Large intestine (tissue), 3 donors: ENCODE measurements at regions not wholly inside any gene's neighbourhood (a gene's known extent, or its start where the extent isn't known, plus 50 kb on each side); places are given as distances from the start of the nearest gene placed in this dataset.

ENCODE experiments used
- DNase-seq, 2 donors: peaks; one replicate each; pipeline versions ENCODE4 v3.0.0 to v3.0.0-alpha.2; 2013
- H3K27ac ChIP-seq: one replicate; pipeline ENCODE4 v1.5.1; 2013; ENCODE audit warnings: low read length
- H3K27me3 ChIP-seq: 2 replicates; pipeline ENCODE4 v1.6.1; 2013; ENCODE audit warnings: low read length; ENCODE audit not compliant: control insufficient read depth, insufficient read depth
- H3K36me3 ChIP-seq: 2 replicates; pipeline ENCODE4 v1.6.1; 2013; ENCODE audit warnings: low read length; ENCODE audit not compliant: control insufficient read depth, insufficient read depth
- H3K4me1 ChIP-seq: one replicate; pipeline ENCODE4 v1.6.1; 2013; ENCODE audit warnings: low read length; ENCODE audit not compliant: control insufficient read depth, insufficient read depth
- H3K4me3 ChIP-seq: one replicate; pipeline ENCODE4 v1.5.1; 2013; ENCODE audit warnings: low read length
- H3K9me3 ChIP-seq: one replicate; pipeline ENCODE4 v1.6.1; 2013; ENCODE audit warnings: mild to moderate bottlenecking, low read depth, low read length, moderate library complexity; ENCODE audit not compliant: control insufficient read depth
- WGBS: methylation state at CpG from one replicate; pipeline ENCODE4 v1.1.5; 2013; ENCODE audit warnings: low lambda C conversion rate; ENCODE audit not compliant: insufficient coverage; 5-methylcytosine and 5-hydroxymethylcytosine counted together

DNA sequence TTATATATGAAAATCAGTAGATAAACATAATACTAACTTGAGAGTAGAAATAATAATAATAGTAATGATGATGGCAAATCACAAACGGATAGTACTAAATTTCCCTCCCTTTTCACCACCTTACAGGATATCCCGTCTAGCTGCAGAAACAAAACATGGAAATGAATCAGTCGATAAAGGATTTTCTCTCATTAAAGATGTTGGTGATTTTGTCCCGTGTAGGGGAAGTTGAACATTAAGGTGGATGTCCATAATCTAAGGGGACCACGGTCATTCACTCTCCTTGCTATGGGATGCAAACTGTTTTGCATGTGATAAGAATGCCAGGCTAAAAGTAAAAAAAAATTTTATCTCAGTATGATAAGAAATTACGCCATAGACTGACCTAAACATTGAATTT lies 1027.7 kb upstream of the NR2F2 start:
- Histone ChIP-seq H3K4me1 (no peaks in the 10 kb centered on the region), H3K27ac (no peak overlapping the region), H3K4me3 (no peak overlapping the region), H3K36me3 (no peaks in the 10 kb centered on the region), H3K9me3 (no peaks in the 10 kb centered on the region), H3K27me3 (no peaks in the 10 kb centered on the region)
- no peak for DNase-seq
- WGBS: 86% methylated on average over 3 of the region's 6 CpGs

DNA sequence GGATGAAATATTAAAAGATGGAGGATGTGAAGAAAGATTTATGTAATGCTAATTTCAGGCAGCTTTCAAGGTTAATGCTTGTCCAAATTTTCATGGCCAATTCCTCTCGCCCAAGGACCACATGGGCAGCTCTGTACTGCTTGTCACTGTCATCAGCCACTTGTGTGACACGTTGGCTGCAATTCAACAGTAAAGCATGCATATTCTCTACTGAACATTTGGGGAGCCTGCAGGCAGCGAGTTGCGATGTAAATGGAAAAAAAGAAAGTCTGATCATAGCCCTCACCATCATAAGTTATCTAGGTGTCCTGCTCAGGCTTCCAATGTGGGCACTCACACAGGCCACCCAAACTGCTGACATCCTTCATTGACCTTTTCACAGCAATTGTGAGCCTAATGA lies 1026.8 kb upstream of the NR2F2 start:
- H3K27ac ChIP-seq: peak overlapping the region; percentile 39
- H3K4me3 ChIP-seq: no peak overlapping the region
- DNase-seq: no peak
- H3K4me1 ChIP-seq: no peaks in the 10 kb centered on the region
- H3K9me3 ChIP-seq: no peaks in the 10 kb centered on the region
- H3K27me3 ChIP-seq: no peaks in the 10 kb centered on the region
- no CpG with 5 or more reads among the region's 4 CpGs for WGBS
- no peaks in the 10 kb centered on the region for H3K36me3 ChIP-seq

DNA sequence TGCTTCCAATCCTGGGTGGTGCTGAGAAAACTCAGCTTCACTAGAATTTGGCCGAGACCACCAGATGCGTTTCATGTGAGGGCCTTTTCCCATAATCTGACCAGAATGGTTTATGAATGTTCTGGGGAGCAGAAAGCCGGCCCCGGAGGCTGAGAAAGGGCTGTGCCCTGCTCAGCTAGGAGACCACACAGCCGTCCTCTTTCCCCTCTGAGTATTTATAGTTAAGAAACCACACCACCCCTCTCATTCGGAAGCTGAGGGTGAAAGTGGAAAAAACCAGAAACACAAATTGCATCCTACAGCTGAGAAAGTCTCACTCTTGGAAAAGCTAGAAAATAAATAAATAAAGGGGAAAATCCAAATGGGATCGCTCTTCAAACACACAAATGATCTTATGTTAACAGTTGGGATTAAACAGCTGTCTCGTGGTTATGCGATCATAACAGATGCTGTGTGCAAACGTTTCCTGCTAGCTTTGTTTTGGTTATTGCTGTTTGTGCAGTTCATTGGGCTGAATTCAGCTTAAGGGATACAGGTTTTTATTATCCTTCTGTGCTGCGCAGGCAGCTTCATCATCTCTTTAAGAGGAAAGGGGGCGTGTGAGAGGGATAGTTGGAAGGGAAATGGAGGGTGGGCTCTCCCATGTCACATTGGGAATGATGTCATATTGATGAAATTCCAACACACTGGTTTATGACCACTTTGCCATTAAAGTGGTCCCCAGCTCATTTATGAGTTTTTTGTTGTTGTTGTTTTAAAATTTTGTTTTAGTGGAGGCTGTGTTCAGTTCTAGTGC lies 1026.2 kb upstream of the NR2F2 start:
- Histone ChIP-seq H3K27me3 (no peaks in the 10 kb centered on the region), H3K36me3 (no peaks in the 10 kb centered on the region), H3K4me1 (no peaks in the 10 kb centered on the region), H3K27ac (peak overlapping the region; percentile 39), H3K4me3 (no peak overlapping the region), H3K9me3 (no peaks in the 10 kb centered on the region)
- no CpG with 5 or more reads among the region's 12 CpGs for WGBS
- DNase-seq: peak; percentile 19 to 52

DNA sequence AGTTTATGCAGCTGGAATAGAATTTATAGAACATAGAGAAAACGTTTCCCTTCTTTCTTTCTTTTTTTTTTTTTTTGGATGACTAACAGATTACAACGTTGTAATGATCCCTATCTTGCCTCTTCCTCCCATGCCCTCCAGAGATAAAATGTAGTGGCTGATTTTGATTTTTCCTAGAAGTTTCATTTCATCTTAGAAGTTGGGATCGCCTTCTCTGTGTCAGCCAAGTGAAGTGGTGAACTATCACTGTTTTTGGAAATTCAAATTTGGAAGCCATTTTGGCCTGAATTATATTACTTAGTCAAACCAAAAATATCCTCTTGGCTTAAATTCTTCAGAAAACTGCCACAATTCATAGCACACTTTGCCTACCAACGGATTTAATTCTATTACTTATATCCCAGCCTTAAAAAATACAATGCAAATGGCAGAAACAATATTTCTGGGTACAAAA lies 1025.5 kb upstream of the NR2F2 start:
- Histone ChIP-seq H3K4me3 (no peak overlapping the region), H3K27ac (no peak overlapping the region), H3K27me3 (no peaks in the 10 kb centered on the region), H3K9me3 (no peaks in the 10 kb centered on the region), H3K4me1 (no peaks in the 10 kb centered on the region), H3K36me3 (no peaks in the 10 kb centered on the region)
- DNase-seq: no peak
- 31% methylated on average over 1 of the region's 4 CpGs for WGBS

DNA sequence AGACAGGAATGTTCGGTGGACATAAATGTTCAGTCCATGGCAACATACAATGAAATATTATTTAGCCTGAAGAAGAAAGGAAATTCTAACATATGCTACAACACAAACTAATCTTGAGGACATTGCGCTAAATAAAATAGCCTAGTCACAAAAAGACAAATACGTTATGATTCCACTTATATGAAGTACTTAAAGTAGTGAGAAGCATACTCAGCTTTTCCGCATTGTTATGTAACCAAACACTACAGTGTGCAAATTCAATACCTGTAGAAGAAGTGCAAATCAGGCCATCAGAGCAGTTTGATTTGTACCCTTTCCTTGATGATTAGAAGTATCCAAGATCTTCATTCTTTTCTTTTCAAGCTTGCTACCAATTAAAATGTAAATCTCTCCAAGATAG lies 1023.4 kb upstream of the NR2F2 start:
- Histone ChIP-seq H3K36me3 (no peaks in the 10 kb centered on the region), H3K4me3 (no peak overlapping the region), H3K4me1 (no peaks in the 10 kb centered on the region), H3K9me3 (no peaks in the 10 kb centered on the region), H3K27ac (no peak overlapping the region), H3K27me3 (no peaks in the 10 kb centered on the region)
- WGBS: 94% methylated on average over 2 of the region's 4 CpGs
- DNase-seq: no peak

DNA sequence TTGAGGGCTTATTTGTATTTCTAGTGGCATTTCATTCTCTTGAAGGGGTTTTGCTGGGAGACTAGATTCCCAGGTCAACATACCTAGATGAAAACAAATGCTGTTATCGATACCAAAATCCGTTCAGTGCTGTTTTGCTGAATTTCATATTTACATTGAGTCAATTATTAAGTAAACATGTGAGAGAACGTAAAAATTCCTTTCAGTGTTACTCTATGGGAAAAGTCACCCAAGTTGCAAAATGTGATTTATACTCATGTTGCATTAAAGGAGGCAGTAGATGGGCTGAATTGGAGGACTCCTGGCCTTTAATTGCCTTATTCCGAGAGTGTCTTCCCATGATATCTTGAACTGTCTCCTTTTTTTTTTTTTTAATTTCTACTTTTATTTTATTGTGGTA lies 1011.3 kb upstream of the NR2F2 start:
- Histone ChIP-seq H3K27me3 (no peaks in the 10 kb centered on the region), H3K9me3 (no peaks in the 10 kb centered on the region), H3K36me3 (no peaks in the 10 kb centered on the region), H3K27ac (no peak overlapping the region), H3K4me1 (no peaks in the 10 kb centered on the region), H3K4me3 (no peak overlapping the region)
- no CpG with 5 or more reads among the region's 4 CpGs for WGBS
- no peak for DNase-seq

- DNase-seq: no peak
- Histone ChIP-seq H3K27ac (no peak overlapping the region), H3K9me3 (no peaks in the 10 kb centered on the region), H3K4me3 (no peak overlapping the region), H3K27me3 (peaks cover 30% of the 10 kb centered on the region), H3K36me3 (no peaks in the 10 kb centered on the region), H3K4me1 (no peaks in the 10 kb centered on the region)
- WGBS: 60% methylated on average over 1 of the region's 7 CpGs
Measured at GRCh38 chr15:95323796-95324195, 1006.7 kb upstream of the NR2F2 start.

GRCh38 chr15:95324656-95325055 lies 1005.8 kb upstream of the NR2F2 start:
- Histone ChIP-seq H3K4me3 (no peak overlapping the region), H3K4me1 (no peaks in the 10 kb centered on the region), H3K36me3 (no peaks in the 10 kb centered on the region), H3K27ac (no peak overlapping the region), H3K9me3 (no peaks in the 10 kb centered on the region), H3K27me3 (peaks cover 30% of the 10 kb centered on the region)
- no CpG with 5 or more reads among the region's 7 CpGs for WGBS
- DNase-seq: no peak

GRCh38 chr15:95325763-95326404 lies 1004.6 kb upstream of the NR2F2 start:
- no peak overlapping the region for H3K27ac ChIP-seq
- no peak overlapping the region for H3K4me3 ChIP-seq
- WGBS: no CpG with 5 or more reads among the region's 7 CpGs
- H3K27me3 ChIP-seq: peaks cover 30% of the 10 kb centered on the region
- no peak for DNase-seq
- no peaks in the 10 kb centered on the region for H3K36me3 ChIP-seq
- no peaks in the 10 kb centered on the region for H3K9me3 ChIP-seq
- H3K4me1 ChIP-seq: no peaks in the 10 kb centered on the region

GRCh38 chr15:95326431-95327182 lies 1003.9 kb upstream of the NR2F2 start:
- H3K27ac ChIP-seq: no peak overlapping the region
- H3K4me3 ChIP-seq: peak overlapping the region; percentile 4
- DNase-seq: no peak
- no peaks in the 10 kb centered on the region for H3K36me3 ChIP-seq
- H3K27me3 ChIP-seq: peaks cover 30% of the 10 kb centered on the region
- no peaks in the 10 kb centered on the region for H3K4me1 ChIP-seq
- H3K9me3 ChIP-seq: no peaks in the 10 kb centered on the region
- WGBS: no CpG with 5 or more reads among the region's 59 CpGs
